Naive thymus-derived CD4-positive, alpha-beta T cell (primary cell): ENCODE measurements at regions not wholly inside any gene's neighbourhood (a gene's known extent, or its start where the extent isn't known, plus 50 kb on each side); places are given as distances from the start of the nearest gene placed in this dataset.

Experiments
- ATAC-seq: fragments of 150-1000 bp; cut with Tn5 transposase; 2 replicates; pipeline ENCODE4 v1.10.0; 2021; ENCODE audit warnings: mild to moderate bottlenecking, moderate library complexity
- CTCF ChIA-PET: fragments of 350-600 bp; sonication (Branson Sonifier 250); formaldehyde crosslinking; loops from one replicate; lab custom pipeline; 2021; ENCODE audit warnings: antibody characterized with exemption; lab: Charles Lee
- POLR2A ChIA-PET: fragments of 350-600 bp; sonication (Branson Sonifier 250); formaldehyde crosslinking; loops from one replicate; lab custom pipeline; 2021; ENCODE audit warnings: antibody characterized with exemption, inconsistent platforms; lab: Charles Lee
- DNase-seq, 9 donors: peaks; one replicate each; pipeline versions ENCODE4 v3.0.0 to v3.0.0-alpha.2; 2020 to 2022; ENCODE audit warnings: mixed read lengths in 1 of 9
- H3K27ac ChIP-seq: one replicate; pipeline ENCODE4 v1.7.0; 2013; ENCODE audit warnings: mild to moderate bottlenecking, low read depth, low read length, moderate library complexity
- H3K27me3 ChIP-seq, 2 donors: one replicate each; pipeline ENCODE4 v1.7.0; 2013; ENCODE audit warnings: low read length in 2 of 2, mild to moderate bottlenecking in 2 of 2, moderate library complexity in 2 of 2; ENCODE audit not compliant: control insufficient read depth in 2 of 2, insufficient read depth in 2 of 2
- H3K36me3 ChIP-seq, 3 experiments: 1 replicate in 2 of 3; 2 replicates in 1 of 3; pipeline ENCODE4 v1.7.0; 2013; ENCODE audit warnings: low read length in 3 of 3, mild to moderate bottlenecking in 3 of 3, moderate library complexity in 1 of 3; ENCODE audit not compliant: insufficient read depth in 3 of 3, control insufficient read depth in 2 of 3
- H3K4me1 ChIP-seq, 2 donors: one replicate each; pipeline ENCODE4 v1.7.0; 2013; ENCODE audit warnings: low read length in 2 of 2, mild to moderate bottlenecking in 2 of 2, moderate library complexity in 1 of 2; ENCODE audit not compliant: control insufficient read depth in 2 of 2, insufficient read depth in 2 of 2
- H3K4me3 ChIP-seq: 2 replicates; pipeline ENCODE4 v1.7.0; 2013; ENCODE audit warnings: mild to moderate bottlenecking, low read length
- H3K9me3 ChIP-seq, 3 experiments: 1 replicate in 2 of 3; 2 replicates in 1 of 3; pipeline ENCODE4 v1.7.0; 2013; ENCODE audit warnings: low read length in 3 of 3; ENCODE audit not compliant: control insufficient read depth in 2 of 3
- H3K27ac Mint-ChIP-seq, 9 donors: one replicate each; pipeline ENCODE4 v1.8.0; 2020 to 2022; ENCODE audit warnings: mixed read lengths in 9 of 9, mild to moderate bottlenecking in 8 of 9, moderate library complexity in 5 of 9, inconsistent platforms in 2 of 9
- H3K27me3 Mint-ChIP-seq, 5 donors: one replicate each; pipeline ENCODE4 v1.8.0; 2021 to 2022; ENCODE audit warnings: mixed read lengths in 5 of 5, mild to moderate bottlenecking in 1 of 5
- H3K36me3 Mint-ChIP-seq, 5 donors: one replicate each; pipeline ENCODE4 v1.8.0; 2020 to 2022; ENCODE audit warnings: mixed read lengths in 5 of 5, mild to moderate bottlenecking in 3 of 5, inconsistent platforms in 1 of 5
- H3K4me1 Mint-ChIP-seq, 7 donors: one replicate each; pipeline ENCODE4 v1.8.0; 2020 to 2022; ENCODE audit warnings: mixed read lengths in 7 of 7, mild to moderate bottlenecking in 3 of 7, inconsistent platforms in 1 of 7
- H3K4me3 Mint-ChIP-seq, 10 donors: one replicate each; pipeline ENCODE4 v1.8.0; 2020 to 2022; ENCODE audit warnings: mild to moderate bottlenecking in 10 of 10, mixed read lengths in 10 of 10, moderate library complexity in 6 of 10, inconsistent platforms in 2 of 10
- H3K9me3 Mint-ChIP-seq, 11 donors: one replicate each; pipeline ENCODE4 v1.8.0; 2020 to 2022; ENCODE audit warnings: mixed read lengths in 11 of 11, mild to moderate bottlenecking in 4 of 11, inconsistent platforms in 1 of 11, moderate library complexity in 1 of 11
- intact Hi-C, 2 donors: fragments of 100-400 bp; cut with micrococcal nuclease; formaldehyde crosslinking; loops; one replicate each; pipeline ENCODE4 v1.15.1; 2023

GRCh38 chr4:23212558-23212957, 519.8 kb downstream of the GBA3 start:
- Histone ChIP-seq H3K36me3 (no peaks in the 10 kb centered on the region), H3K4me3 (no peak overlapping the region), H3K4me1 (no peaks in the 10 kb centered on the region), H3K27me3 (no peaks in the 10 kb centered on the region), H3K27ac (no peak overlapping the region), H3K9me3 (no peaks in the 10 kb centered on the region)
- DNase-seq, result no peak
- Mint-ChIP-seq H3K4me1 (no peaks in the 10 kb centered on the region), H3K36me3 (no peaks in the 10 kb centered on the region), H3K27ac (no peak overlapping the region), H3K4me3 (no peak overlapping the region), H3K27me3 (peaks cover 0 to 18% (median 0%) of the 10 kb centered on the region in 5 donors), H3K9me3 (no peaks in the 10 kb centered on the region)
- ChIA-PET CTCF (no interaction called here), POLR2A (no interaction called here)
- intact Hi-C loops, result no loop called here
- ATAC-seq, result no peak

GRCh38 chr4:23207059-23207458, 514.3 kb downstream of the GBA3 start:
- Mint-ChIP-seq H3K27ac (no peak overlapping the region), H3K27me3 (peaks cover 0 to 12% (median 0%) of the 10 kb centered on the region in 5 donors), H3K9me3 (peaks cover 2 to 23% (median 6%) of the 10 kb centered on the region in 11 donors), H3K4me3 (no peak overlapping the region), H3K36me3 (no peaks in the 10 kb centered on the region), H3K4me1 (no peaks in the 10 kb centered on the region)
- no peak for ATAC-seq
- DNase-seq, result no peak
- Histone ChIP-seq H3K27me3 (no peaks in the 10 kb centered on the region), H3K36me3 (no peaks in the 10 kb centered on the region), H3K4me1 (no peaks in the 10 kb centered on the region), H3K27ac (no peak overlapping the region), H3K9me3 (no peaks in the 10 kb centered on the region), H3K4me3 (no peak overlapping the region)
- POLR2A ChIA-PET, result no interaction called here
- intact Hi-C loops, result no loop called here
- CTCF ChIA-PET, result interaction anchor here (0.6 kb wide), 1 partner anchor 1329 kb away, joined by 5 read pairs; no protein-coding TSS in a partner anchor

- Histone ChIP-seq H3K27ac (no peak overlapping the region), H3K4me1 (no peaks in the 10 kb centered on the region), H3K9me3 (no peaks in the 10 kb centered on the region), H3K36me3 (no peaks in the 10 kb centered on the region), H3K4me3 (no peak overlapping the region), H3K27me3 (no peaks in the 10 kb centered on the region)
- no peak overlapping the region for H3K27ac Mint-ChIP-seq
- no peak for DNase-seq
- H3K36me3 Mint-ChIP-seq, result no peaks in the 10 kb centered on the region
- H3K9me3 Mint-ChIP-seq, result peaks cover 2 to 23% (median 6%) of the 10 kb centered on the region in 11 donors
- ATAC-seq, result no peak
- H3K4me1 Mint-ChIP-seq, result no peaks in the 10 kb centered on the region
- peaks cover 0 to 5% (median 0%) of the 10 kb centered on the region in 5 donors for H3K27me3 Mint-ChIP-seq
- POLR2A ChIA-PET, result no interaction called here
- H3K4me3 Mint-ChIP-seq, result no peak overlapping the region
- intact Hi-C loops, result no loop called here
- CTCF ChIA-PET, result interaction anchor here (0.9 to 1.6 kb wide), 2 partner anchors 12 to 37 kb away, joined by 4 read pairs; no protein-coding TSS in a partner anchor
Measured at GRCh38 chr4:23202712-23203247, 510.0 kb downstream of the GBA3 start.

GRCh38 chr4:23194751-23195150, 502.0 kb downstream of the GBA3 start:
- Mint-ChIP-seq H3K27me3 (peaks cover 0 to 23% (median 5%) of the 10 kb centered on the region in 5 donors), H3K4me1 (no peaks in the 10 kb centered on the region), H3K4me3 (no peak overlapping the region), H3K36me3 (peaks cover 0 to 3% (median 0%) of the 10 kb centered on the region in 5 donors), H3K9me3 (peaks cover 0 to 7% (median 0%) of the 10 kb centered on the region in 11 donors), H3K27ac (no peak overlapping the region)
- H3K9me3 ChIP-seq, result no peaks in the 10 kb centered on the region
- intact Hi-C loops, result no loop called here
- no peak overlapping the region for H3K4me3 ChIP-seq
- no peaks in the 10 kb centered on the region for H3K4me1 ChIP-seq
- no peak overlapping the region for H3K27ac ChIP-seq
- no peak for ATAC-seq
- H3K27me3 ChIP-seq, result no peaks in the 10 kb centered on the region
- no peak for DNase-seq
- POLR2A ChIA-PET, result no interaction called here
- CTCF ChIA-PET, result no interaction called here
- H3K36me3 ChIP-seq, result no peaks in the 10 kb centered on the region

GRCh38 chr4:23174179-23174578, 481.4 kb downstream of the GBA3 start:
- Histone ChIP-seq H3K27ac (no peak overlapping the region), H3K27me3 (no peaks in the 10 kb centered on the region), H3K9me3 (no peaks in the 10 kb centered on the region), H3K4me1 (no peaks in the 10 kb centered on the region), H3K36me3 (no peaks in the 10 kb centered on the region), H3K4me3 (no peak overlapping the region)
- Mint-ChIP-seq H3K4me1 (no peaks in the 10 kb centered on the region), H3K36me3 (no peaks in the 10 kb centered on the region), H3K9me3 (peaks cover 0 to 23% (median 9%) of the 10 kb centered on the region in 11 donors), H3K27me3 (peaks cover 0 to 15% (median 6%) of the 10 kb centered on the region in 5 donors), H3K4me3 (no peak overlapping the region), H3K27ac (no peak overlapping the region)
- intact Hi-C loops, result no loop called here
- ChIA-PET CTCF (no interaction called here), POLR2A (no interaction called here)
- ATAC-seq, result no peak
- no peak for DNase-seq

GRCh38 chr4:23171976-23172375, 479.2 kb downstream of the GBA3 start:
- Mint-ChIP-seq H3K27me3 (peaks cover 0 to 7% (median 3%) of the 10 kb centered on the region in 5 donors), H3K27ac (no peak overlapping the region), H3K4me3 (no peak overlapping the region), H3K36me3 (no peaks in the 10 kb centered on the region), H3K9me3 (peaks cover 0 to 19% (median 2%) of the 10 kb centered on the region in 11 donors), H3K4me1 (no peaks in the 10 kb centered on the region)
- H3K4me1 ChIP-seq, result no peaks in the 10 kb centered on the region
- POLR2A ChIA-PET, result no interaction called here
- H3K27ac ChIP-seq, result no peak overlapping the region
- DNase-seq, result no peak
- intact Hi-C loops, result no loop called here
- no peaks in the 10 kb centered on the region for H3K9me3 ChIP-seq
- no peak for ATAC-seq
- H3K27me3 ChIP-seq, result no peaks in the 10 kb centered on the region
- no peak overlapping the region for H3K4me3 ChIP-seq
- CTCF ChIA-PET, result no interaction called here
- no peaks in the 10 kb centered on the region for H3K36me3 ChIP-seq
